ENCODE measurements at regions not wholly inside any gene's neighbourhood (a gene's known extent, or its start where the extent isn't known, plus 50 kb on each side); places are given as distances from the start of the nearest gene placed in this dataset.

GRCh38 chr9:744046-744712, 97.3 kb upstream of the DMRT1 start:
- TF ChIP-seq, protein P1, sequence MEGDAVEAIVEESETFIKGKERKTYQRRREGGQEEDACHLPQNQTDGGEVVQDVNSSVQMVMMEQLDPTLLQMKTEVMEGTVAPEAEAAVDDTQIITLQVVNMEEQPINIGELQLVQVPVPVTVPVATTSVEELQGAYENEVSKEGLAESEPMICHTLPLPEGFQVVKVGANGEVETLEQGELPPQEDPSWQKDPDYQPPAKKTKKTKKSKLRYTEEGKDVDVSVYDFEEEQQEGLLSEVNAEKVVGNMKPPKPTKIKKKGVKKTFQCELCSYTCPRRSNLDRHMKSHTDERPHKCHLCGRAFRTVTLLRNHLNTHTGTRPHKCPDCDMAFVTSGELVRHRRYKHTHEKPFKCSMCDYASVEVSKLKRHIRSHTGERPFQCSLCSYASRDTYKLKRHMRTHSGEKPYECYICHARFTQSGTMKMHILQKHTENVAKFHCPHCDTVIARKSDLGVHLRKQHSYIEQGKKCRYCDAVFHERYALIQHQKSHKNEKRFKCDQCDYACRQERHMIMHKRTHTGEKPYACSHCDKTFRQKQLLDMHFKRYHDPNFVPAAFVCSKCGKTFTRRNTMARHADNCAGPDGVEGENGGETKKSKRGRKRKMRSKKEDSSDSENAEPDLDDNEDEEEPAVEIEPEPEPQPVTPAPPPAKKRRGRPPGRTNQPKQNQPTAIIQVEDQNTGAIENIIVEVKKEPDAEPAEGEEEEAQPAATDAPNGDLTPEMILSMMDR (IDR thresholded peaks at IDR 0.05; ENCODE audit: low read length, missing control alignments): no peak
- no peak overlapping the region for H3K4me3 ChIP-seq (replicated peaks; ENCODE audit: low read depth, low read length)
- DNase-seq (ENCODE audit: low read depth): no peak

- TF ChIP-seq, protein P1 (IDR thresholded peaks at IDR 0.05; ENCODE audit: low read length, missing control alignments): no peak
- no peak overlapping the region for H3K4me3 ChIP-seq (replicated peaks; ENCODE audit: low read depth, low read length)
- peak; percentile 52 for DNase-seq (ENCODE audit: low read depth)
These were observed 96.6 kb upstream of the DMRT1 start for GRCh38 chr9:744790-745484.

GRCh38 chr9:745761-746380, 95.6 kb upstream of the DMRT1 start:
- no peak for DNase-seq (ENCODE audit: low read depth)
- no peak overlapping the region for H3K4me3 ChIP-seq (replicated peaks; ENCODE audit: low read depth, low read length)
- TF ChIP-seq, protein P1 (IDR thresholded peaks at IDR 0.05; ENCODE audit: low read length, missing control alignments): no peak

GRCh38 chr9:746661-747434, 94.6 kb upstream of the DMRT1 start:
- no peak for DNase-seq (ENCODE audit: low read depth)
- TF ChIP-seq, protein P1 (IDR thresholded peaks at IDR 0.05; ENCODE audit: low read length, missing control alignments): no peak
- H3K4me3 ChIP-seq (replicated peaks; ENCODE audit: low read depth, low read length): no peak overlapping the region

GRCh38 chr9:747567-747966, 93.9 kb upstream of the DMRT1 start:
- DNase-seq (ENCODE audit: low read depth): no peak
- no peak overlapping the region for H3K4me3 ChIP-seq (replicated peaks; ENCODE audit: low read depth, low read length)

DNA sequence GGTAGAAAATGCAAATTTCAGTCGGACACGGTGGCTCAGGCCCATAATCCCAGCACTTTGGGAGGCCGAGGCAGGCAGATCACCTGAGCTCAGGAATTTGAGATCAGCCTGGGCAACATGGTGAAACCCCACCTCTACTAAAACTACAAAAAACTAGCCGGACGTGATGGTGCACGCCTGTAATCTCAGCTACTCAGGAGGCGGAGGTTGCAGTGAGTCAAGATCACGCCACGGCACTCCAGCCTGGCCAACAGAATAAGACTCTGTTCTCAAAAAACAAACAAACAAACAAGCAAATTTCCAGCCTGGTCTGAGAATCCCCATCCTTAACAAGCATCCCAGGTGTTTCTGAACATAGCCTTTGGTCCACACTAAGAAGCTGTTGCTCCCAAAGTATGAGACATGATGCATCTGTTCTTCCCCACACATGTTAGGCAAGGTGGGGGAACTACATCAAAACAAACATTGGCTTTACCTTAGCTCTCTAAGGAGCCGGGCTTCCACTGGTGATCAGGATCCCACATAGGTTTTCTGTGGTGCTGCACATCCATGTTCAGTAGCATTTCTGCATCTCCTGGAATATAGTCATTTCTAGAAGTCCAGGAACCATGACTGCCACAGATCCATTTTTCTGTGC, 92.5 kb upstream of the DMRT1 start:
- DNase-seq (ENCODE audit: low read depth): no peak
- H3K4me3 ChIP-seq (replicated peaks; ENCODE audit: low read depth, low read length): no peak overlapping the region
- TF ChIP-seq, protein P1 (IDR thresholded peaks at IDR 0.05; ENCODE audit: low read length, missing control alignments): no peak

More at GRCh38 chr9:747567-747966, 93.9 kb upstream of the DMRT1 start:
- TF ChIP-seq, protein P1 (IDR thresholded peaks at IDR 0.05; ENCODE audit: low read length, missing control alignments): no peak
